ENCODE measurements at regions not wholly inside any gene's neighbourhood (a gene's known extent, or its start where the extent isn't known, plus 50 kb on each side); places are given as distances from the start of the nearest gene placed in this dataset.
"Not testable (repeated sequence)": the region's sequence is repeated elsewhere in the genome, so short reads cannot be mapped to it uniquely, and the experiment has no call there.

- no peak for DNase-seq
Observed at GRCh38 chr1:61028136-61028535, 54.2 kb upstream of the NFIA start.

GRCh38 chr1:61018068-61018467, 64.3 kb upstream of the NFIA start:
- not testable (repeated sequence) for DNase-seq

GRCh38 chr1:61017651-61018050, 64.7 kb upstream of the NFIA start:
- no peak for DNase-seq

- DNase-seq, result no peak
Observed at GRCh38 chr1:61013946-61014667, 68.3 kb upstream of the NFIA start.

GRCh38 chr1:61013189-61013945, 69.0 kb upstream of the NFIA start:
- DNase-seq, result no peak

- no peak for DNase-seq
Observed at GRCh38 chr1:61012341-61012761, 70.0 kb upstream of the NFIA start.

GRCh38 chr1:61011561-61012263, 70.6 kb upstream of the NFIA start:
- no peak for DNase-seq

GRCh38 chr1:61007534-61008364, 74.6 kb upstream of the NFIA start:
- DNase-seq, result no peak

- DNase-seq, result no peak
Observed at GRCh38 chr1:61005614-61006580, 76.5 kb upstream of the NFIA start.

GRCh38 chr1:61004262-61005003, 77.9 kb upstream of the NFIA start:
- DNase-seq, result no peak

- DNase-seq, result no peak
Observed at GRCh38 chr1:61000327-61000726, 82.0 kb upstream of the NFIA start.

- DNase-seq, result no peak
Observed at GRCh38 chr1:60998786-60999185, 83.6 kb upstream of the NFIA start.

- no peak for DNase-seq
Observed at GRCh38 chr1:60994828-60995492, 87.4 kb upstream of the NFIA start.

GRCh38 chr1:60994369-60994768, 88.0 kb upstream of the NFIA start:
- DNase-seq, result no peak

GRCh38 chr1:60992165-60992564, 90.2 kb upstream of the NFIA start:
- no peak for DNase-seq

- DNase-seq, result no peak
Observed at GRCh38 chr1:60990714-60991090, 91.7 kb upstream of the NFIA start.

- DNase-seq, result peak; percentile 79
Observed at GRCh38 chr1:60989749-60990713, 92.3 kb upstream of the NFIA start.

GRCh38 chr1:60988891-60989290, 93.5 kb upstream of the NFIA start:
- DNase-seq, result no peak

- DNase-seq, result no peak
Observed at GRCh38 chr1:60987904-60988303, 94.5 kb upstream of the NFIA start.
